ENCODE measurements at regions not wholly inside any gene's neighbourhood (a gene's known extent, or its start where the extent isn't known, plus 50 kb on each side); places are given as distances from the start of the nearest gene placed in this dataset.

DNA sequence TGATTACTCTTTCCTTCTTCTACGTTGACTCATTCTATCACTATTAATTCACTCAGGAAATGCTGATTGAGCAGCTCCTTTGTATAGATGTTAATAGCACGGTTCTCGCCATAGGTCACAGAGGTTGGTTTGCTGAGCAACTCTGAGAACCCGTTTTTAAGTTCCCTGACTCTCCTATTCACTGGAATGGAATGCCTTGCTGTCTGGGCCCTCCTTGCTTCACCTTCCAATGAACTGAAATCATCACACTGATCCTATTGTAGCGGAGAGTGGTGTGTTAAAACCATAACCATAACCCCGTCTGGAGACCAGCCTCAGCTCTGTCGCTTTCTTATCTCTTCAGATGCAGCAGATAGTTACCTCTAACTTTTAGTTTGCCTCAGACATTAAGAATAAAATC is 323.6 kb downstream of the GABRB3 start:
- Histone ChIP-seq H3K79me2 (ENCODE audit: control insufficient read depth, insufficient read depth, low read length) (no peaks in the 10 kb centered on the region), H3K4me1 (ENCODE audit: control insufficient read depth in 2 of 2, insufficient read depth in 2 of 2, low read length in 2 of 2) (no peaks in the 10 kb centered on the region), H3K4me3 (ENCODE audit: control extremely low read depth in 1 of 5, extremely low read depth in 1 of 5, insufficient read depth in 1 of 5, low read depth in 2 of 5, low read length in 4 of 5) (no peak overlapping the region), H3K27me3 (replicated peaks in 1 of 4; ENCODE audit: control extremely low read depth in 1 of 4, control insufficient read depth in 3 of 4, insufficient read depth in 4 of 4, low read length in 3 of 4) (no peaks in the 10 kb centered on the region), H3K36me3 (replicated peaks in 1 of 2; ENCODE audit: control extremely low read depth in 1 of 2, control insufficient read depth in 1 of 2, extremely low read depth in 1 of 2, insufficient read depth in 2 of 2, low read length in 1 of 2) (no peaks in the 10 kb centered on the region), H3K9me3 (ENCODE audit: control extremely low read depth in 1 of 3, control insufficient read depth in 2 of 3, insufficient read depth in 1 of 3, low read length in 2 of 3) (peaks cover 0 to 7% (median 0%) of the 10 kb centered on the region in 3 donors), H3K9ac (ENCODE audit: low read length) (no peak overlapping the region), H3K27ac (ENCODE audit: low read length in 2 of 2) (no peak overlapping the region), H2AFZ (ENCODE audit: insufficient read depth, low read depth, low read length, poor library complexity, severe bottlenecking) (no peak overlapping the region), H3K4me2 (replicated peaks; ENCODE audit: low read depth, low read length, poor library complexity, severe bottlenecking) (no peak overlapping the region), H4K20me1 (ENCODE audit: control insufficient read depth, insufficient read depth, low read length, poor library complexity, severe bottlenecking) (no peaks in the 10 kb centered on the region)
- Mint-ChIP-seq H3K27ac (no peak overlapping the region), H3K9me3 (ENCODE audit: insufficient read depth) (peaks cover 8% of the 10 kb centered on the region), H3K27me3 (no peaks in the 10 kb centered on the region), H3K4me3 (no peak overlapping the region), H3K4me1 (no peaks in the 10 kb centered on the region)
- TF ChIP-seq EZH2 (IDR thresholded peaks at IDR 0.05; ENCODE audit: borderline replicate concordance, insufficient read depth, low read depth, low read length, poor library complexity, severe bottlenecking) = no peak
- TF ChIP-seq, protein P1, sequence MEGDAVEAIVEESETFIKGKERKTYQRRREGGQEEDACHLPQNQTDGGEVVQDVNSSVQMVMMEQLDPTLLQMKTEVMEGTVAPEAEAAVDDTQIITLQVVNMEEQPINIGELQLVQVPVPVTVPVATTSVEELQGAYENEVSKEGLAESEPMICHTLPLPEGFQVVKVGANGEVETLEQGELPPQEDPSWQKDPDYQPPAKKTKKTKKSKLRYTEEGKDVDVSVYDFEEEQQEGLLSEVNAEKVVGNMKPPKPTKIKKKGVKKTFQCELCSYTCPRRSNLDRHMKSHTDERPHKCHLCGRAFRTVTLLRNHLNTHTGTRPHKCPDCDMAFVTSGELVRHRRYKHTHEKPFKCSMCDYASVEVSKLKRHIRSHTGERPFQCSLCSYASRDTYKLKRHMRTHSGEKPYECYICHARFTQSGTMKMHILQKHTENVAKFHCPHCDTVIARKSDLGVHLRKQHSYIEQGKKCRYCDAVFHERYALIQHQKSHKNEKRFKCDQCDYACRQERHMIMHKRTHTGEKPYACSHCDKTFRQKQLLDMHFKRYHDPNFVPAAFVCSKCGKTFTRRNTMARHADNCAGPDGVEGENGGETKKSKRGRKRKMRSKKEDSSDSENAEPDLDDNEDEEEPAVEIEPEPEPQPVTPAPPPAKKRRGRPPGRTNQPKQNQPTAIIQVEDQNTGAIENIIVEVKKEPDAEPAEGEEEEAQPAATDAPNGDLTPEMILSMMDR (IDR thresholded peaks at IDR 0.05) = no peak
- CTCF ChIA-PET = no interaction called here
- POLR2A ChIA-PET = no interaction called here
- WGBS (ENCODE audit: insufficient coverage) = 100% methylated on average over 1 of the region's 7 CpGs
- ATAC-seq (ENCODE audit: low read depth) (no peak), DNase-seq (no peak)
- intact Hi-C loops (cut with micrococcal nuclease) = no loop called here

GRCh38 chr15:26443321-26443720 is 329.5 kb downstream of the GABRB3 start:
- Histone ChIP-seq H2AFZ (ENCODE audit: insufficient read depth, low read depth, low read length, poor library complexity, severe bottlenecking) (no peak overlapping the region), H3K4me1 (ENCODE audit: control insufficient read depth in 2 of 2, insufficient read depth in 2 of 2, low read length in 2 of 2) (no peaks in the 10 kb centered on the region), H3K4me2 (replicated peaks; ENCODE audit: low read depth, low read length, poor library complexity, severe bottlenecking) (no peak overlapping the region), H3K27me3 (replicated peaks in 1 of 4; ENCODE audit: control extremely low read depth in 1 of 4, control insufficient read depth in 3 of 4, insufficient read depth in 4 of 4, low read length in 3 of 4) (no peaks in the 10 kb centered on the region), H3K27ac (ENCODE audit: low read length in 2 of 2) (no peak overlapping the region), H3K79me2 (ENCODE audit: control insufficient read depth, insufficient read depth, low read length) (no peaks in the 10 kb centered on the region), H3K36me3 (replicated peaks in 1 of 2; ENCODE audit: control extremely low read depth in 1 of 2, control insufficient read depth in 1 of 2, extremely low read depth in 1 of 2, insufficient read depth in 2 of 2, low read length in 1 of 2) (no peaks in the 10 kb centered on the region), H3K9ac (ENCODE audit: low read length) (no peak overlapping the region), H4K20me1 (ENCODE audit: control insufficient read depth, insufficient read depth, low read length, poor library complexity, severe bottlenecking) (no peaks in the 10 kb centered on the region), H3K4me3 (ENCODE audit: control extremely low read depth in 1 of 5, extremely low read depth in 1 of 5, insufficient read depth in 1 of 5, low read depth in 2 of 5, low read length in 4 of 5) (no peak overlapping the region), H3K9me3 (ENCODE audit: control extremely low read depth in 1 of 3, control insufficient read depth in 2 of 3, insufficient read depth in 1 of 3, low read length in 2 of 3) (peaks cover 0 to 16% (median 0%) of the 10 kb centered on the region in 3 donors)
- Mint-ChIP-seq H3K4me1 (no peaks in the 10 kb centered on the region), H3K4me3 (no peak overlapping the region), H3K27ac (no peak overlapping the region), H3K9me3 (ENCODE audit: insufficient read depth) (peaks cover 4% of the 10 kb centered on the region), H3K27me3 (no peaks in the 10 kb centered on the region)
- ATAC-seq (ENCODE audit: low read depth) = no peak
- intact Hi-C loops (cut with micrococcal nuclease) = no loop called here
- TF ChIP-seq, protein P1 (IDR thresholded peaks at IDR 0.05) = no peak
- no peak for TF ChIP-seq EZH2 (IDR thresholded peaks at IDR 0.05; ENCODE audit: borderline replicate concordance, insufficient read depth, low read depth, low read length, poor library complexity, severe bottlenecking)
- 69% methylated on average over 2 of the region's 4 CpGs for WGBS (ENCODE audit: insufficient coverage)
- CTCF ChIA-PET = no interaction called here
- DNase-seq = no peak
- POLR2A ChIA-PET = no interaction called here
